ENCODE measurements at regions not wholly inside any gene's neighbourhood (a gene's known extent, or its start where the extent isn't known, plus 50 kb on each side); places are given as distances from the start of the nearest gene placed in this dataset.

DNA sequence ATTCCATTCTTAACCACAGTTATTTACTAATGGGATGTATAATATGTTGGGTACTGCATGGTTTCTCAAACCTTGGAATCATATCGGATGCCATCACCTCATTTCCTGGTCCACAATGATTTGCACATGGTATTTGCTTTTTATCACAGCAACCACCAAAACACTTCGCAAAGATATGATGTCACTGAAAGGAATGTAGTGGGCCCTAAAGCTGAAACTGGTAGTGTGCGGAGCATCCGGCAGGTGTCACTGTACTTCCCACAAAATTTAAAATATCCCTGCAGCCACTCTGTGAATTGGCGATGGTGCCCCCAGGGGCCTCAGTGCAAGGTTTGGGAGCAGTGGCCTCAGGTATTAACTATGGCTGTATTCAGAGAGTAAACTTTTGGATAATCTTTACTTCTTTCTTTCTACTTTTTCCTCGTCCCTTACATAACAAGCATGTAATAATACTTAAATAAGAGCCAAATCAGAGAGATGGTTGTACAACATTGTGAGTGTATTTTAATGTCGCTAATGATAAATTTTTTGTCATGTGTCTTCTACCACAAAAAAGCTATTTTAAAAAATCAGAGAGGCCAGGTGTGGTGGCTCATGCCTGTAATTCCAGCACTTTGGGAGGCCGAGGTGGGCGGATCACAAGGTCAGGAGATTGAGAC lies 66.2 kb downstream of the FAM241B start:
- TF ChIP-seq CTCF (IDR thresholded peaks at IDR 0.05) = peak; percentile 9 to 42 (median 29)
- no peak for TF ChIP-seq POLR2A (IDR thresholded peaks at IDR 0.05)
